HG03521 (cell line): ENCODE measurements at regions not wholly inside any gene's neighbourhood (a gene's known extent, or its start where the extent isn't known, plus 50 kb on each side); places are given as distances from the start of the nearest gene placed in this dataset.
A peak's percentile ranks its signal among the peaks of the same experiment; 100 is the strongest.

Source experiments
- ATAC-seq: cut with Tn5 transposase; IDR thresholded peaks from one replicate; pipeline ENCODE4 v1.9.1; 2021; ENCODE audit warnings: mild to moderate bottlenecking, moderate library complexity; ENCODE audit not compliant: unreplicated experiment

GRCh38 chr1:58013237-58013636, 533.3 kb downstream of the OMA1 start:
- no peak for ATAC-seq

DNA sequence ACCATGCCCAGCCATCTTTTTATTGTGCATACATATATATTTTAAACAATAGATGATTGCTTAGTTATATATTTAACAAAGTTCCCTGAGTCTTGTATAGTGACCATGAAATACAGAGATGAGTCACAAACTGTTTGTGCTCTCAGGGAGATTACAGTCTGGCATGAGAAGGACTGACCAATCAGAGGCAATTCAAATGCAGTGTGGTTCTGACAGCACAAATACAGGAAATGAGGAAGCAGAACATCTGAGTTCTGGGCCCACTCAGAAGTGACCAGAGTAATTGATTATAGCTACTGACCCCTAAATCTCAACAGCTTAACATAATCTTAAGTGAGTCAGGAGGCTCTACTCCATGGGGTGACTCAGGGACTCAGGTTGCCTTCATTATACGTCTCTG, 534.5 kb downstream of the OMA1 start:
- no peak for ATAC-seq

DNA sequence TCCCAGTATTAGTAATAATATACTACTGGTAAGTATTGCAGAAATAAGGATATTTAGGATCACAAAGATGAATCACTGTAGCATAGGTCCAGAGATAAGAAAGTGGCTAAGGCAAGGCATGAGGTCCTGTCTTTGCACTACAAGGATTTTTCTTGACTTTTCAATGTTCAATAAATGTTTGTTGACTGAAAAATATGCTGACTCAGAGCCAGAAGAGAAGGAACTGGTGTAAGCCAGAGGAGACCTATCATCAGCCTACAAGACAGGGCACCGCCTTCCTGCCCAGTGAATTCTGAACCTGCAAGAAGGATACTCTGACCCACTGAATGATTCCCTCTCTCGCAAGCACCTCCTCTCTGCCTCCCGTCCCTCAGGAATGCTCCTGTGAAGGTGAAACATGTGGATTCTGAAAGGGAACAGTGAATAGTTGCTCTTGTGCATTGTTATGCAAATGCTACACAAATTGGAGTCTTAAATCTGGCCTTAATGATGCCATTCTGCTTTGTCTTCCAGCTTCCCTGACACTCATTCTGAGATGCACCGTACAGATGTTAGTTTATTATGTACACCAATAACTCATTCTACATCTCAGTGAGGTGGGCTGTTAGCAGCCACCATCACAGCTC, 540.0 kb downstream of the OMA1 start:
- no peak for ATAC-seq

DNA sequence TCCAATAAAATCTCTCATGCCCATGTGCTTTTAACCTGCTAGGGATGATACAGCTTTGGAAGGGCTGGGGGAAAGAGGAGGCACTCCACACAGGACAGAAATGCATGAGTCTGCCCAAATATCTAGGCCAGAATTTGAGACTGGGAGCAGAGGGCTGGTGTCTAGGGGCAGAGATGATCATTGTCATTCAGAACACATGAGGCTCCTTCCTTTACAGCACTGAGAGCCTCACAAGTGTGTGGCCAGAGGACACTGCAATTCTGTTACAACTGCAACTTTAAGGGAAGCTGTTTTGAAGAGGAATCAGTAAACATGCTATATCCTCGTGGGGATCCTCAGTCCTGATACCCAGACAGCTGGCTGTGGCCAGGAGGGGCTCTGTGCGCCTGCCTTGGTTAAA, 541.3 kb downstream of the OMA1 start:
- ATAC-seq: no peak

DNA sequence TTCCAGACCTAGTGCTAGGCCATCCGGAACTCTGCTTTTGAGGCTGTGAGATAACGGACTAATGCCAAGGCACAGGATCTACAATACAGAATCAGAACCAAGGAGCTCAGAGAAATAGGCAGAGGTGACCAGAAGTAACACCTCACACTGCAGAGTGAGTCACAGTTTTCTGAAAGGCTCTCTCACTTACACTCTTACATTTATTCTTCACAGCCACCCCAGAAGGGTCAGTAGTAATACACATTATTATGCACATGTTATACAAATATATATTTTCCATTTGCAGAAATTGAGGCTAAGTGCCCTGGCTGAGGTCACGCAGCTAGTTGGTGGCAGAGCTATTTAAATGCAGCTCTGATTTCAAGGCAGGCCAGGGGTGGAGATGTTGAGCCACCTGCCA, 542.5 kb downstream of the OMA1 start:
- no peak for ATAC-seq

DNA sequence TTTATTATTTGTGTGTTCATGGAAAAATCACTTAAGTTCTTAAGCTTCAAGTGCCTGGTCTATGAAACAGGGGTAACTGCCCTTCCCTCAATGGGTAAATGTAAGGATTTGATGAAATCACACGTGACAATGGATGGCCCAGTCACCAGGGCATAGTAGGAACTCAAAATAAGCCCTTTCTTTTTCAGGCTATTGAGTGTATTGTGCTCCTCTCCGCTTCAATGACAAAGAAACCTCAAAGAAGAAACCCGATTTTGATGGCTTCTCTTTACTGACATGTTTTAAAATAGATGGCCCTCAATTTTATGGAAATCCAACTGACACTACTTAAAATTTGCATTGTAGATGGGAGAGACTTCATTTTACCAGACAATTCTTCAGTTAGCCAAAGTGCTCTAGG, 543.5 kb downstream of the OMA1 start:
- no peak for ATAC-seq

DNA sequence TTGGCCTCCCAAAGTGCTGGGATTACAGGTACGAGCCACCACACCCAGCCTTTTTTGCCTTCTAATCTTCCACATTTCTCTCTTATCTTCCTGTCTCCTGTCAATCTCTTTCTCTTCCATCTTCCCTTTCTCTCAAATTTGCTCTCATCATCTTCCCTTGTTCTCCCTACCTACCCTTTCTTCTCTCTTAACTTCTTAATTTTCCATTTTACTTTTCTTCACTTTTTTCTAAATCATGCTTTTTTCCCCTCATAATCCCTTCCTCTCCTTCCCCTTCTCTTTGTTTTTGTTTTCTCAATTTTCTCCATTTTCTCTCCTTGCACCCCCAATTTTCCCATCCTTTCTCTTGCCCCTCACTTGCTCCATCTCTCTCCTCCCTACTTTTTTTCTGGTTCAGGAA, 545.7 kb downstream of the OMA1 start:
- no peak for ATAC-seq

GRCh38 chr1:58000116-58000515, 546.4 kb downstream of the OMA1 start:
- no peak for ATAC-seq

GRCh38 chr1:57996400-57996799, 550.1 kb downstream of the OMA1 start:
- ATAC-seq: no peak

DNA sequence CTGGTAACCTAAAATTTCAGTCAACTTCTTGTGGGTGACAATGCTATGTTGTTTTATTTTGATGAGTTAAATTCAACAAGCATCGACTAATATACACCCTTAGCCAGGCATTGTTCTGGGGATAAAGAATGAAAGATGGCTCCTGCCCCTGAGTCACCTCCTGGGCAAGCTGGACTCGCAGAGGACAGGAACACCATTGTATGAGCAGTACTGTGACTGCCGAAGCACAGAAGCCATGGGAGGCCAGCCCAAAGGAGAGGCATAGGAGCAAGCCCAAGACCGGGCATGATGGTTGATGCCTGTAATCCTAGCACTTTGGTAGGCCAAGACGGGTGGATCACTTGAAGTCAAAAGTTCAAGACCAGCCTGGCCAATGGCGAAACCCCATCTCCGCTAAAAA, 555.2 kb downstream of the OMA1 start:
- no peak for ATAC-seq

- no peak for ATAC-seq
These were observed 556.6 kb downstream of the OMA1 start for GRCh38 chr1:57989877-57990276.

GRCh38 chr1:57987523-57987922, 559.0 kb downstream of the OMA1 start:
- no peak for ATAC-seq

DNA sequence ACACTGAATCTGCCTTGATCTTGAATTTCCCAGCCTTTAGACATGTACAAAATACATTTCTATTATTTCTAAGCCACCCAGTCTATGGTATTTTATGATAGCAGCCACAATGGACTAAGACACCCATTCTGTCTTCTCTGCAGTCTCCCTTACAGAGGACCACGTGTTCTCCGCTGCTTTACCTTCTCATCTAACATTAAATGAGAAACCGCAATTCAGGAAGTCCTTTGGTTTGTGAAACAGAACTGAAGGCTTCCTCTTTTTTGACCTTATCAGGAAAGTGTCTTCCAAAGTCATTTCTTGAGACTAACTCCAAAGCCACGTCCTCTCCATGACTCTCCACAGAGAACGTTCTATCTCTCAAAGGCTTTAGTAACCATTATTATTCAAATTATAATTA, 560.1 kb downstream of the OMA1 start:
- peak; percentile 71 for ATAC-seq

- no peak for ATAC-seq
These were observed 560.4 kb upstream of the DAB1 start for GRCh38 chr1:57984277-57984676.

DNA sequence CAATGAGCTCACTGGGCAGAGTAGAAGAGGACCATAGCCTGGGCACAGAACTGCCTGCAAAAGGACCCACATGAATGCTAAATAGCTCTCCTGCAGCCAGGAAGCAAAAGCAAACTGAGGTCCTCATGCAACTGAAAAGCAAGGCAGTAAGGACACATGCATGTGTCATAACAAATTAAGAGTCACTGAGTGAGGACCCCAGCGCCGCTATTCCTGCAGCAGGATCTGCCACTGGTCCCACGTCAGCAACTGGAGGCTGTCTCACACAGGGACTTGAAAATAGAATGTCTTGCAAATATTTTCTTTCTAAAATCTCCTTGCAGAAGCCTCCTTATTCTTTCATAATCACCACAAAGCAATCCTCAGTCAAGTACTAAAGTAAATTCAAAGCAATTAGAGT, 559.6 kb upstream of the DAB1 start:
- ATAC-seq: no peak

DNA sequence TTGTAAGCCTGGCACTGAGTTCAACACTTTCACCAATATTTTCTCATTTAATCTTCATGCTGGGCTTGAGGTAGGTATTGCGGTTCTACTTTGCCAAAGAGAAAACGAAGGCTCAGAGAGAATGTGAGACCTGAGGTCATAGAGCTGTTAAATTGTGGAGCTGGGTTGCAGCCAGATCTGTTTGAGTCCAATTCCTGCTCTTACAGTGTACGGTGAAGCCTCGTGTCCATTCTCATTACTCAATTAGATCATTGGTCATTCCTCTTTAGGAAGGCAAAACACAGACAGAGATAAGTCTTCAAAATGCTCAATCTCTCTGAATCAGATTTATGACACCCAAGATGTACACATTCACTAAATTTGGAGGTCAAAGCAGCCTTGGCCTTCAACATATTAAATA, 559.0 kb upstream of the DAB1 start:
- ATAC-seq: no peak

GRCh38 chr1:57976216-57976615, 552.4 kb upstream of the DAB1 start:
- no peak for ATAC-seq

DNA sequence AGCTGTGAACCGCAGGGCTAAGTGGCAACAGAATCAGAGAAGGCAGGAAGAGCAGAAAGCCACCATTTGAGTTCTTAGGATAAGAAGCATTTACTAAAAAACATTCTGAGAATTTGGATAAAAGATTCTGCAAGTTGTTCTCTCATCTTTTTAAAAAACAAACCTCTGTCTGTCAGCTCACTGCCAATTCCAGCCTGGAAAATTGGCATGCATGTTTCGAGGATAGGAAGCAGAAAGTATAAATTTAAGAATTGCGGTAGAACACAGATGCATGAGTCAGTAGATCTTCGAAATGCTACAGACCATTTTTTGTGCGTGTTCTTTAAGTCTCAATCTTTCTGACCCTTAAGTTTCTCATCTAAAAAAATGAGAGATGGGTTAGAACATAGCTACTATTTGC, 544.5 kb upstream of the DAB1 start:
- no peak for ATAC-seq

GRCh38 chr1:57966751-57967406, 543.0 kb upstream of the DAB1 start:
- no peak for ATAC-seq

DNA sequence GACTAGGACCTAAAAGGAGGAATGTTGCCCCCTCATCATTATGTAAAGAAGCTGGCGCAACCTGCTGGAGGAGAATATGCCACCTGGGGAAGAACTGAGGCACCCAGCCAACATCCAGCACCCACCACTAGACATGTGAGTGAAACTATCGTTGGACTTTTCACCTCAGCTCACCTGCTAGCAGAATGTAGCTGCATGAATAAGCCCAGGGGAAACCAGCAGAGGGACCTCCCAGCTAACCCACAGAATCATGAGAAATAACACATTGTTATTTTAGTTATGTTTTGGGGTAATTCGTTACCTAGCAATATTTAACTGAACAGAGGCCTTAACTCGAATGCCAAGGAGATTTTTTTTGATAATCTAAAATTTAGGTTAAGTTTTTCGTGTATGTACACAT, 542.5 kb upstream of the DAB1 start:
- ATAC-seq: no peak

DNA sequence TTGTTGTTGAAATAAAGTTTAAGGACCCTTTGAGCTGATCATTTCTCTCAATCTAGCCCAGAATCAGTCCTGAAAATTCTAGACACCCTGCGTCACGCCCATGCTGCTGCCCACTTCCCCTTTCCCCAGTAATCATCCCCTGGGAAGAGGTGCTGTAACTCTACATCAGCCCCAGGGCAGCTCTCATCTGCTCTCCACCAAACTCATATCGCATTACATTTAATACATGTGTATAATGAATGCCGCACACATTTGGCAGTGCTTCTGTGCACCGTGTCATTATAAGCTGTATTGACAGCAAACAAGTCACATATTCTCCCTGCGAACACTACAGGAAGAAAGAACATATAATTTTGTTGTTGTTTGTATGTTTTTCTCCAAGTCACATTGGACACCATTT, 539.7 kb upstream of the DAB1 start:
- no peak for ATAC-seq

DNA sequence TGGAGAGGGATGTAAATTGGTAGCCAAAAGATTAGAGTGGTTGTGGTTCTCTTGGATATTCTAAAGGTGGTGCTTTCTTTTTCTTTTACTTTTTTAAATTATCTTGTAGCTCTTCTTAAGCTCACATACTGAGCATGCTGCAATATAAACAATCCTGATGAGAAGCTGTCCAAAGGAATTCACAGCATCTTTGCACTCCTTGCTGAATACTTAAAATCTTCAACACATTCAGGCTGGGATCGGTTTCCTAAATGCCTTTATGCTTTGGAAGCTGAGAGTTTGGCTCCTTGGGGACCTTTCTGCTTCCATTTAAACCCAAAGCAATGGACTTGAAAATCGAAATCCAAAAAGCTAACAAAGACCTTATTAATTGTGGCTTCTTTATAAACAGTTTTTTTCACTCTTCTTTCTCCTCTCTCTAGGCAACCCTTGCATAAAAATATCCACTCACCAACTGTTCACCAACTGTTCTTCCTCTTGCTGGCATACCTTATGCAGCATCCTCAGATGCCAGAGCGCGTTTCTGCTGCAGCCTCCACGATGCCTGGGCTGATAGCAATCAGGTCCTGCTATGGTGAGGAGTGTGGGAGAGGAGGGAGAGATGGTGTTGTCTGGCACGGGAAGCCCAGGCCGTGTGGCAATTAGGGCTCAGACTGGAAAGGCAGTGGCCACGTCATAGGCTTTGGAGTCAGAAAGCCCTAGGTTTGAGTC, 535.8 kb upstream of the DAB1 start:
- no peak for ATAC-seq
